CD14-positive monocyte (primary cell): ENCODE measurements at regions not wholly inside any gene's neighbourhood (a gene's known extent, or its start where the extent isn't known, plus 50 kb on each side); places are given as distances from the start of the nearest gene placed in this dataset.

Experiments
- DNase-seq, 3 donors: peaks; one replicate each; pipeline ENCODE4 v3.0.0-alpha.2; 2011 to 2022
- H2AFZ ChIP-seq: 2 replicates; pipeline ENCODE4 v1.6.0; 2012; ENCODE audit warnings: mild to moderate bottlenecking, low read depth, low read length, inconsistent platforms; ENCODE audit not compliant: insufficient read depth, poor library complexity, severe bottlenecking
- H3K27ac ChIP-seq, 2 donors: 1 replicate in 1 of 2; 2 replicates in 1 of 2; pipeline ENCODE4 v1.5.1; 2012 to 2013; ENCODE audit warnings: low read length in 2 of 2, control low read depth in 1 of 2, inconsistent platforms in 1 of 2, low read depth in 1 of 2, mild to moderate bottlenecking in 1 of 2
- H3K27me3 ChIP-seq, 2 donors: one replicate each; pipeline versions ENCODE4 v1.6.0 to v1.6.1; 2011 to 2013; ENCODE audit warnings: low read length in 2 of 2; ENCODE audit not compliant: control insufficient read depth in 2 of 2, insufficient read depth in 2 of 2
- H3K36me3 ChIP-seq, 2 donors: replicated peaks in 1 of 2; 1 replicate in 1 of 2; 2 replicates in 1 of 2; pipeline versions ENCODE4 v1.5.1 to v1.6.1; 2012 to 2013; ENCODE audit warnings: low read length in 2 of 2, control low read depth in 1 of 2, inconsistent platforms in 1 of 2, mild to moderate bottlenecking in 1 of 2; ENCODE audit not compliant: insufficient read depth in 2 of 2, control insufficient read depth in 1 of 2
- H3K4me1 ChIP-seq, 2 donors: 1 replicate in 1 of 2; 2 replicates in 1 of 2; pipeline versions ENCODE4 v1.5.1 to v1.6.1; 2012 to 2013; ENCODE audit warnings: low read length in 2 of 2, control low read depth in 1 of 2, inconsistent platforms in 1 of 2, mild to moderate bottlenecking in 1 of 2, moderate library complexity in 1 of 2; ENCODE audit not compliant: insufficient read depth in 2 of 2, control insufficient read depth in 1 of 2
- H3K4me2 ChIP-seq: replicated peaks from 2 replicates; pipeline ENCODE3; 2012; ENCODE audit warnings: low read length, moderate library complexity, mild to moderate bottlenecking; ENCODE audit not compliant: poor library complexity, severe bottlenecking; ENCODE audit errors: extremely low read depth
- H3K4me3 ChIP-seq, 3 experiments: fragments of 200-600 bp in 1 of 3; sonication (generic) in 1 of 3; replicated peaks in 1 of 3; 1 replicate in 2 of 3; 2 replicates in 1 of 3; pipeline ENCODE4 v1.5.1; 2011 to 2013; ENCODE audit warnings: low read length in 3 of 3, mild to moderate bottlenecking in 3 of 3, control low read depth in 2 of 3, low read depth in 2 of 3, inconsistent platforms in 1 of 3, moderate library complexity in 1 of 3
- H3K79me2 ChIP-seq: 2 replicates; pipeline ENCODE4 v1.6.0; 2012; ENCODE audit warnings: mild to moderate bottlenecking, control low read depth, inconsistent platforms, low read length, moderate library complexity; ENCODE audit not compliant: insufficient read depth
- H3K9ac ChIP-seq: 2 replicates; pipeline ENCODE4 v1.6.0; 2017; ENCODE audit warnings: low read length, mild to moderate bottlenecking; ENCODE audit not compliant: insufficient read depth, poor library complexity, severe bottlenecking
- H3K9me3 ChIP-seq, 2 donors: replicated peaks in 1 of 2; 1 replicate in 1 of 2; 2 replicates in 1 of 2; pipeline versions ENCODE4 v1.5.1 to v1.6.1; 2012 to 2013; ENCODE audit warnings: low read length in 2 of 2, control low read depth in 1 of 2; ENCODE audit not compliant: control insufficient read depth in 1 of 2, insufficient read depth in 1 of 2
- H4K20me1 ChIP-seq: 2 replicates; pipeline ENCODE4 v1.6.0; 2012; ENCODE audit warnings: mild to moderate bottlenecking, low read length, control low read depth, moderate library complexity; ENCODE audit not compliant: insufficient read depth
- H3K27ac Mint-ChIP-seq, 7 donors: one replicate each; pipeline ENCODE4 v1.8.0; 2020; ENCODE audit warnings: mild to moderate bottlenecking in 7 of 7, mixed read lengths in 7 of 7, moderate library complexity in 6 of 7, inconsistent platforms in 2 of 7
- H3K27me3 Mint-ChIP-seq, 3 donors: one replicate each; pipeline ENCODE4 v1.8.0; 2021 to 2022; ENCODE audit warnings: low read depth in 3 of 3, mild to moderate bottlenecking in 3 of 3, mixed read lengths in 3 of 3, moderate library complexity in 3 of 3, inconsistent platforms in 1 of 3
- H3K36me3 Mint-ChIP-seq, 2 donors: one replicate each; pipeline ENCODE4 v1.8.0; 2020; ENCODE audit warnings: mixed read lengths in 2 of 2, inconsistent platforms in 1 of 2, mild to moderate bottlenecking in 1 of 2
- H3K4me1 Mint-ChIP-seq: one replicate; pipeline ENCODE4 v1.8.0; 2020; ENCODE audit warnings: mild to moderate bottlenecking, mixed read lengths
- H3K4me3 Mint-ChIP-seq, 2 donors: one replicate each; pipeline ENCODE4 v1.8.0; 2020; ENCODE audit warnings: mild to moderate bottlenecking in 2 of 2, mixed read lengths in 2 of 2, moderate library complexity in 1 of 2
- H3K9me3 Mint-ChIP-seq, 7 donors: one replicate each; pipeline ENCODE4 v1.8.0; 2020 to 2022; ENCODE audit warnings: mixed read lengths in 7 of 7, mild to moderate bottlenecking in 6 of 7, moderate library complexity in 6 of 7, inconsistent platforms in 2 of 7
- WGBS: methylation state at CpG from one replicate; pipeline ENCODE4 v1.1.5; 2013; ENCODE audit warnings: missing lambda C conversion rate; ENCODE audit not compliant: insufficient coverage; 5-methylcytosine and 5-hydroxymethylcytosine counted together
- intact Hi-C, 2 donors: fragments of 100-400 bp; cut with micrococcal nuclease; formaldehyde crosslinking; loops; one replicate each; pipeline versions ENCODE4 v1.15.0 to v1.15.1; 2023
- TF ChIP-seq, protein P1 (sequence below): fragments of 200-600 bp; IDR thresholded peaks from one replicate; pipeline ENCODE4 v1.8.0; 2022; ENCODE audit warnings: antibody characterized with exemption, mild to moderate bottlenecking

- intact Hi-C loops = no loop called here
- WGBS = no CpG with 5 or more reads among the region's 1 CpG
- DNase-seq = no peak
- Mint-ChIP-seq H3K4me1 (peaks cover 2% of the 10 kb centered on the region), H3K4me3 (no peak overlapping the region), H3K9me3 (peaks cover 0 to 10% (median 0%) of the 10 kb centered on the region in 7 donors), H3K27ac (no peak overlapping the region), H3K36me3 (no peaks in the 10 kb centered on the region), H3K27me3 (peaks cover 0 to 13% (median 3%) of the 10 kb centered on the region in 3 donors)
- TF ChIP-seq, protein P1, sequence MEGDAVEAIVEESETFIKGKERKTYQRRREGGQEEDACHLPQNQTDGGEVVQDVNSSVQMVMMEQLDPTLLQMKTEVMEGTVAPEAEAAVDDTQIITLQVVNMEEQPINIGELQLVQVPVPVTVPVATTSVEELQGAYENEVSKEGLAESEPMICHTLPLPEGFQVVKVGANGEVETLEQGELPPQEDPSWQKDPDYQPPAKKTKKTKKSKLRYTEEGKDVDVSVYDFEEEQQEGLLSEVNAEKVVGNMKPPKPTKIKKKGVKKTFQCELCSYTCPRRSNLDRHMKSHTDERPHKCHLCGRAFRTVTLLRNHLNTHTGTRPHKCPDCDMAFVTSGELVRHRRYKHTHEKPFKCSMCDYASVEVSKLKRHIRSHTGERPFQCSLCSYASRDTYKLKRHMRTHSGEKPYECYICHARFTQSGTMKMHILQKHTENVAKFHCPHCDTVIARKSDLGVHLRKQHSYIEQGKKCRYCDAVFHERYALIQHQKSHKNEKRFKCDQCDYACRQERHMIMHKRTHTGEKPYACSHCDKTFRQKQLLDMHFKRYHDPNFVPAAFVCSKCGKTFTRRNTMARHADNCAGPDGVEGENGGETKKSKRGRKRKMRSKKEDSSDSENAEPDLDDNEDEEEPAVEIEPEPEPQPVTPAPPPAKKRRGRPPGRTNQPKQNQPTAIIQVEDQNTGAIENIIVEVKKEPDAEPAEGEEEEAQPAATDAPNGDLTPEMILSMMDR = no peak
- H2AFZ ChIP-seq = no peak overlapping the region
- no peaks in the 10 kb centered on the region for H3K4me1 ChIP-seq
- H3K36me3 ChIP-seq = no peaks in the 10 kb centered on the region
- no peaks in the 10 kb centered on the region for H3K9me3 ChIP-seq
- H3K9ac ChIP-seq = no peak overlapping the region
- H3K4me2 ChIP-seq = no peak overlapping the region
- no peak overlapping the region for H3K27ac ChIP-seq
- no peaks in the 10 kb centered on the region for H4K20me1 ChIP-seq
- peaks cover 2% of the 10 kb centered on the region in 2 donors for H3K27me3 ChIP-seq
- no peak overlapping the region for H3K4me3 ChIP-seq
- no peaks in the 10 kb centered on the region for H3K79me2 ChIP-seq
Measured at GRCh38 chr14:106023411-106023810, 497.0 kb downstream of the TMEM121 start.

DNA sequence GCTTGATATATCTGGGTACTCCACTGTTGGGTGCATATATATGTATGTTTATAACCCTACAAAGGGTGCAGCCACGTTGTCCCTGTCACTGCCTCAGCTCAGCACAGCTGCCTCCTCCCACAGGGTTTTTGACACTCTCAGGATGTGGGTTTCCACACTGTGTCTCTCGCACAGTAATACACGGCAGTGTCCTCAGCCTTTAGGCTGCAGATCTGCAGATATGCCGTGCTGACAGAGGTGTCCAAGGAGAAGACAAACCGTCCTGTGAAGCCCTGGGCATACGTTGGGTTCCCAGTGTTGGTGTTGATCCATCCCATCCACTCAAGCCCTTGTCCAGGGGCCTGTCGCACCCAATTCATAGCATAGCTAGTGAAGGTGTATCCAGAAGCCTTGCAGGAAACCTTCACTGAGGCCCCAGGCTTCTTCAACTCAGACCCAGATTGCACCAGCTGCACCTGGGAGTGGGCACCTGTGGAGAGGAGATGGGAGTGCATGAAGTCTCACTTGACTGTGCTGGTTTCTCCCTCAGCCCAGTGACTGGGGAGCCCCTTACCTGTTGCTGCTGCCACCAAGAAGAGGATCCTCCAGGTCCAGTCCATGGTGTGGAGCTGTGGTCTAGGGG, 498.7 kb downstream of the TMEM121 start:
- Mint-ChIP-seq H3K4me3 (no peak overlapping the region), H3K4me1 (peaks cover 2% of the 10 kb centered on the region), H3K36me3 (no peaks in the 10 kb centered on the region), H3K9me3 (peaks cover 0 to 10% (median 0%) of the 10 kb centered on the region in 7 donors), H3K27ac (no peak overlapping the region), H3K27me3 (peaks cover 0 to 13% (median 3%) of the 10 kb centered on the region in 3 donors)
- Histone ChIP-seq H3K79me2 (no peaks in the 10 kb centered on the region), H2AFZ (no peak overlapping the region), H3K27ac (no peak overlapping the region), H3K36me3 (no peaks in the 10 kb centered on the region), H3K4me2 (no peak overlapping the region), H4K20me1 (no peaks in the 10 kb centered on the region), H3K9me3 (no peaks in the 10 kb centered on the region), H3K27me3 (peaks cover 2% of the 10 kb centered on the region in 2 donors), H3K4me3 (no peak overlapping the region), H3K9ac (no peak overlapping the region), H3K4me1 (no peaks in the 10 kb centered on the region)
- TF ChIP-seq, protein P1 = no peak
- no peak for DNase-seq
- intact Hi-C loops = no loop called here
- 48% methylated on average over 6 of the region's 7 CpGs for WGBS
